Pancreas (tissue), 10 donors: ENCODE measurements at regions not wholly inside any gene's neighbourhood (a gene's known extent, or its start where the extent isn't known, plus 50 kb on each side); places are given as distances from the start of the nearest gene placed in this dataset.

Experiments used
- ATAC-seq, 4 donors: fragments of 200-7000 bp; cut with Tn5 transposase; one replicate each; pipeline versions ENCODE4 v1.8.0 to v1.9.1; 2020; ENCODE audit warnings: mild to moderate bottlenecking in 4 of 4, moderate library complexity in 4 of 4
- DNase-seq, 6 donors: peaks; one replicate each; pipeline ENCODE4 v3.0.0-alpha.2; 2020
- FAIRE-seq: peaks from 2 replicates; lab custom pipeline; 2012; peaks lifted over from hg19 to GRCh38; lab: Jason Lieb, UNC
- H3K27ac ChIP-seq, 4 donors: fragments of 200-600 bp; sonication (generic); 1 replicate in 3 of 4; 2 replicates in 1 of 4; pipeline versions ENCODE4 v1.5.0 to v1.8.0; 2020
- H3K27me3 ChIP-seq, 4 donors: fragments of 200-600 bp; one replicate each; pipeline ENCODE4 v1.8.0; 2021
- H3K36me3 ChIP-seq, 3 donors: fragments of 200-600 bp; sonication (generic) in 1 of 3; one replicate each; pipeline versions ENCODE4 v1.5.0 to v1.8.0; 2020 to 2021
- H3K4me1 ChIP-seq, 3 donors: fragments of 200-600 bp; one replicate each; pipeline ENCODE4 v1.8.0; 2021
- H3K4me3 ChIP-seq, 4 donors: fragments of 200-600 bp; sonication (generic) in 2 of 4; one replicate each; pipeline versions ENCODE4 v1.5.0 to v1.8.0; 2020 to 2021
- H3K9me3 ChIP-seq, 4 donors: fragments of 200-600 bp; one replicate each; pipeline ENCODE4 v1.8.0; 2021
- WGBS, 2 donors: extraction: QIAGEN DNeasy Blood & Tissue Kit; methylation state at CpG; one replicate each; pipeline ENCODE4 v1.1.7; 2013; 5-methylcytosine and 5-hydroxymethylcytosine counted together
- intact Hi-C, 3 donors: fragments of 100-400 bp; cut with DNase I; formaldehyde crosslinking; loops; one replicate each; pipeline versions ENCODE4 v1.11.1 to v1.14.2; 2022
- TF ChIP-seq, protein P1 (sequence below), 4 donors: fragments of 200-600 bp; sonication (generic) in 3 of 4; IDR thresholded peaks; one replicate each; pipeline versions ENCODE4 v1.5.0 to v1.8.0; 2021; ENCODE audit warnings: antibody characterized with exemption in 4 of 4
- donor health status: healthy with polysubstance abuse.
- donor health status: DM: no; HTN: no; CAD: no; lungs with moderate emphysema.
- donor health status: DM: no; HTN: no; CAD: no.
- donor health status: control.
- donor health status: control.
- donor health status: Bipolar disorder and iron deficiency.
- donor health status: DM: yes; HTN: yes; CAD: no.
- donor health status: DM: no; HTN: no; CAD: no.
- donor health status: DM: no; HTN: no; CAD: no.
- donor health status: DM: yes; HTN: yes; CAD: no.

- no peak overlapping the region for H3K27ac ChIP-seq
- intact Hi-C loops, result no loop called here
- no peaks in the 10 kb centered on the region for H3K27me3 ChIP-seq
- WGBS, 2 donors, result 45 to 53% methylated on average over 2 of the region's 2 CpGs
- H3K9me3 ChIP-seq, result no peaks in the 10 kb centered on the region
- H3K4me3 ChIP-seq, result no peak overlapping the region
- TF ChIP-seq, protein P1, sequence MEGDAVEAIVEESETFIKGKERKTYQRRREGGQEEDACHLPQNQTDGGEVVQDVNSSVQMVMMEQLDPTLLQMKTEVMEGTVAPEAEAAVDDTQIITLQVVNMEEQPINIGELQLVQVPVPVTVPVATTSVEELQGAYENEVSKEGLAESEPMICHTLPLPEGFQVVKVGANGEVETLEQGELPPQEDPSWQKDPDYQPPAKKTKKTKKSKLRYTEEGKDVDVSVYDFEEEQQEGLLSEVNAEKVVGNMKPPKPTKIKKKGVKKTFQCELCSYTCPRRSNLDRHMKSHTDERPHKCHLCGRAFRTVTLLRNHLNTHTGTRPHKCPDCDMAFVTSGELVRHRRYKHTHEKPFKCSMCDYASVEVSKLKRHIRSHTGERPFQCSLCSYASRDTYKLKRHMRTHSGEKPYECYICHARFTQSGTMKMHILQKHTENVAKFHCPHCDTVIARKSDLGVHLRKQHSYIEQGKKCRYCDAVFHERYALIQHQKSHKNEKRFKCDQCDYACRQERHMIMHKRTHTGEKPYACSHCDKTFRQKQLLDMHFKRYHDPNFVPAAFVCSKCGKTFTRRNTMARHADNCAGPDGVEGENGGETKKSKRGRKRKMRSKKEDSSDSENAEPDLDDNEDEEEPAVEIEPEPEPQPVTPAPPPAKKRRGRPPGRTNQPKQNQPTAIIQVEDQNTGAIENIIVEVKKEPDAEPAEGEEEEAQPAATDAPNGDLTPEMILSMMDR (IDR thresholded peaks at IDR 0.05), result no peak
- no peak for ATAC-seq
- no peak for DNase-seq
- H3K36me3 ChIP-seq, result no peaks in the 10 kb centered on the region
- H3K4me1 ChIP-seq, result no peaks in the 10 kb centered on the region
- FAIRE-seq, result no peak
Observed at GRCh38 chr7:84674236-84674913, 479.8 kb upstream of the SEMA3A start.

DNA sequence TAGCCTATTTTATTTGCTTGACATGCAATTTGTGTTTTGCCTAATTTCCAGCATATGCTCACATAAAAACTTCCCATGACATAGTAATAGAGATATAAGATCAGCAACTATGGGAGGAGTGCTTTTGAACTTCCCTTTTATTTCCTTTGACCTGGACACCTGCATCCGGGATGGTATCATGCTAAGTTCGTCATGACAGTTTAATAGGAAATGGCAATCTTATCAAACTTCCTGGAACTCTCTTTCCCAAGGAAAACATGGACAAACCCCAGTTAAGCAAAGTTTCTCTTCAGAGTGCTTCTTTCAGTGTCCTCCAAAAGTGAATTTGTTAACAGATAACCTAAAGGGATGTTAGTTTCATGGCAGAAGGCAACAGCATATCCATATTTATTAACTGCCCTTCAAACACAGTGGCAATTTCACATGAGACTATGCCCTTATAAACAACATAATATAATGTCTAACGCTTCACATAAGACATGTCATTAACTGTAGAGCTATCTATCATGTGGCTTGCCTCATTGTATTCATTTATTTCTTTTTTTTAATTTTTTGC is 474.7 kb upstream of the SEMA3A start:
- DNase-seq (no peak), FAIRE-seq (no peak), ATAC-seq (no peak)
- Histone ChIP-seq H3K9me3 (no peaks in the 10 kb centered on the region), H3K4me1 (no peaks in the 10 kb centered on the region), H3K27me3 (no peaks in the 10 kb centered on the region), H3K4me3 (no peak overlapping the region), H3K36me3 (no peaks in the 10 kb centered on the region), H3K27ac (no peak overlapping the region)
- TF ChIP-seq, protein P1 (IDR thresholded peaks at IDR 0.05), result no peak
- WGBS, 2 donors, result 46 to 47% methylated on average over 3 of the region's 3 CpGs
- intact Hi-C loops, result no loop called here

GRCh38 chr7:84668116-84668515 is 473.5 kb upstream of the SEMA3A start:
- 3 to 9% methylated on average over 1 of the region's 1 CpG for WGBS, 2 donors

GRCh38 chr7:84666651-84667050 is 472.1 kb upstream of the SEMA3A start:
- ATAC-seq (no peak), FAIRE-seq (no peak), DNase-seq (no peak)
- Histone ChIP-seq H3K9me3 (no peaks in the 10 kb centered on the region), H3K27ac (no peak overlapping the region), H3K36me3 (no peaks in the 10 kb centered on the region), H3K27me3 (no peaks in the 10 kb centered on the region), H3K4me1 (no peaks in the 10 kb centered on the region), H3K4me3 (no peak overlapping the region)
- intact Hi-C loops, result no loop called here
- WGBS, 2 donors, result 60 to 74% methylated on average over 2 of the region's 2 CpGs
- TF ChIP-seq, protein P1 (IDR thresholded peaks at IDR 0.05), result no peak

More at GRCh38 chr7:84668116-84668515, 473.5 kb upstream of the SEMA3A start:
- H3K4me3 ChIP-seq, result no peak overlapping the region
- H3K27ac ChIP-seq, result no peak overlapping the region
- no peak for DNase-seq
- intact Hi-C loops, result no loop called here
- FAIRE-seq, result no peak
- no peaks in the 10 kb centered on the region for H3K27me3 ChIP-seq
- TF ChIP-seq, protein P1 (IDR thresholded peaks at IDR 0.05), result no peak
- no peaks in the 10 kb centered on the region for H3K36me3 ChIP-seq
- H3K9me3 ChIP-seq, result no peaks in the 10 kb centered on the region
- no peak for ATAC-seq
- H3K4me1 ChIP-seq, result no peaks in the 10 kb centered on the region

GRCh38 chr7:84665339-84665738 is 470.8 kb upstream of the SEMA3A start:
- 82 to 97% methylated on average over 2 of the region's 2 CpGs for WGBS, 2 donors
- H3K4me1 ChIP-seq, result no peaks in the 10 kb centered on the region
- no peak for ATAC-seq

More at GRCh38 chr7:84665339-84665738, 470.8 kb upstream of the SEMA3A start:
- DNase-seq (no peak), FAIRE-seq (no peak)
- Histone ChIP-seq H3K27ac (no peak overlapping the region), H3K36me3 (no peaks in the 10 kb centered on the region), H3K4me3 (no peak overlapping the region), H3K9me3 (no peaks in the 10 kb centered on the region), H3K27me3 (no peaks in the 10 kb centered on the region)
- TF ChIP-seq, protein P1 (IDR thresholded peaks at IDR 0.05), result no peak
- intact Hi-C loops, result no loop called here
